Mammary epithelial cell (primary cell): ENCODE measurements at regions not wholly inside any gene's neighbourhood (a gene's known extent, or its start where the extent isn't known, plus 50 kb on each side); places are given as distances from the start of the nearest gene placed in this dataset.

ENCODE experiments used
- EZH2 ChIP-seq: IDR thresholded peaks from 2 replicates; pipeline ENCODE4 v1.6.1; 2012; ENCODE audit warnings: low read length, inconsistent platforms, borderline replicate concordance
- TF ChIP-seq, protein P1 (sequence below), 2 donors: IDR thresholded peaks in 1 of 2; conservative IDR thresholded peaks in 1 of 2; 2 replicates each; pipeline ENCODE4 v1.5.1; 2011 to 2012; ENCODE audit warnings: inconsistent platforms in 2 of 2, low read length in 2 of 2, mild to moderate bottlenecking in 2 of 2, control low read depth in 1 of 2, low read depth in 1 of 2; ENCODE audit not compliant: insufficient read depth in 1 of 2; ENCODE audit errors: extremely low read depth in 1 of 2

GRCh38 chr2:82996217-82996616, 1462.9 kb downstream of the SUCLG1 start:
- TF ChIP-seq, protein P1, sequence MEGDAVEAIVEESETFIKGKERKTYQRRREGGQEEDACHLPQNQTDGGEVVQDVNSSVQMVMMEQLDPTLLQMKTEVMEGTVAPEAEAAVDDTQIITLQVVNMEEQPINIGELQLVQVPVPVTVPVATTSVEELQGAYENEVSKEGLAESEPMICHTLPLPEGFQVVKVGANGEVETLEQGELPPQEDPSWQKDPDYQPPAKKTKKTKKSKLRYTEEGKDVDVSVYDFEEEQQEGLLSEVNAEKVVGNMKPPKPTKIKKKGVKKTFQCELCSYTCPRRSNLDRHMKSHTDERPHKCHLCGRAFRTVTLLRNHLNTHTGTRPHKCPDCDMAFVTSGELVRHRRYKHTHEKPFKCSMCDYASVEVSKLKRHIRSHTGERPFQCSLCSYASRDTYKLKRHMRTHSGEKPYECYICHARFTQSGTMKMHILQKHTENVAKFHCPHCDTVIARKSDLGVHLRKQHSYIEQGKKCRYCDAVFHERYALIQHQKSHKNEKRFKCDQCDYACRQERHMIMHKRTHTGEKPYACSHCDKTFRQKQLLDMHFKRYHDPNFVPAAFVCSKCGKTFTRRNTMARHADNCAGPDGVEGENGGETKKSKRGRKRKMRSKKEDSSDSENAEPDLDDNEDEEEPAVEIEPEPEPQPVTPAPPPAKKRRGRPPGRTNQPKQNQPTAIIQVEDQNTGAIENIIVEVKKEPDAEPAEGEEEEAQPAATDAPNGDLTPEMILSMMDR (conservative IDR thresholded peaks at IDR 0.05 in 1 of 2, IDR thresholded peaks at IDR 0.05 in 1 of 2; ENCODE audit: extremely low read depth in 1 of 2, insufficient read depth in 1 of 2, low read depth in 1 of 2, low read length in 2 of 2), result no peak
- no peak for TF ChIP-seq EZH2
